Spleen (tissue), 7 donors: ENCODE measurements at regions not wholly inside any gene's neighbourhood (a gene's known extent, or its start where the extent isn't known, plus 50 kb on each side); places are given as distances from the start of the nearest gene placed in this dataset.

Experiments used
- POLR2A ChIP-seq, 3 donors: fragments of 450-650 bp; IDR thresholded peaks; one replicate each; pipeline ENCODE4 v1.5.1; 2017; ENCODE audit warnings: antibody characterized with exemption in 3 of 3, mild to moderate bottlenecking in 1 of 3
- TF ChIP-seq, protein P1 (sequence below), 11 experiments: fragments of 200-600 bp in 7 of 11; fragments of 450-650 bp in 4 of 11; sonication (generic) in 4 of 11; IDR thresholded peaks in 8 of 11; conservative IDR thresholded peaks in 3 of 11; 1 replicate in 7 of 11; 2 replicates in 4 of 11; pipeline versions ENCODE4 v1.4.0 to v1.8.0; 2016 to 2021; ENCODE audit warnings: antibody characterized with exemption in 11 of 11, inconsistent platforms in 4 of 11, mild to moderate bottlenecking in 1 of 11
- donor health status: DM: no; HTN: no; CAD: no; lungs with moderate emphysema.
- donor health status: DM: no; HTN: no; CAD: no.
- donor health status: DM: no; HTN: no; CAD: no.

- TF ChIP-seq POLR2A (IDR thresholded peaks at IDR 0.05) = no peak
- TF ChIP-seq, protein P1, sequence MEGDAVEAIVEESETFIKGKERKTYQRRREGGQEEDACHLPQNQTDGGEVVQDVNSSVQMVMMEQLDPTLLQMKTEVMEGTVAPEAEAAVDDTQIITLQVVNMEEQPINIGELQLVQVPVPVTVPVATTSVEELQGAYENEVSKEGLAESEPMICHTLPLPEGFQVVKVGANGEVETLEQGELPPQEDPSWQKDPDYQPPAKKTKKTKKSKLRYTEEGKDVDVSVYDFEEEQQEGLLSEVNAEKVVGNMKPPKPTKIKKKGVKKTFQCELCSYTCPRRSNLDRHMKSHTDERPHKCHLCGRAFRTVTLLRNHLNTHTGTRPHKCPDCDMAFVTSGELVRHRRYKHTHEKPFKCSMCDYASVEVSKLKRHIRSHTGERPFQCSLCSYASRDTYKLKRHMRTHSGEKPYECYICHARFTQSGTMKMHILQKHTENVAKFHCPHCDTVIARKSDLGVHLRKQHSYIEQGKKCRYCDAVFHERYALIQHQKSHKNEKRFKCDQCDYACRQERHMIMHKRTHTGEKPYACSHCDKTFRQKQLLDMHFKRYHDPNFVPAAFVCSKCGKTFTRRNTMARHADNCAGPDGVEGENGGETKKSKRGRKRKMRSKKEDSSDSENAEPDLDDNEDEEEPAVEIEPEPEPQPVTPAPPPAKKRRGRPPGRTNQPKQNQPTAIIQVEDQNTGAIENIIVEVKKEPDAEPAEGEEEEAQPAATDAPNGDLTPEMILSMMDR (IDR thresholded peaks at IDR 0.05 in 8 of 11, conservative IDR thresholded peaks at IDR 0.05 in 3 of 11) = no peak
Measured at GRCh38 chr5:53253421-53253871, 143.9 kb upstream of the MOCS2 start.
